Suprapubic skin (tissue), 4 donors: ENCODE measurements at regions not wholly inside any gene's neighbourhood (a gene's known extent, or its start where the extent isn't known, plus 50 kb on each side); places are given as distances from the start of the nearest gene placed in this dataset.

Source experiments
- DNase-seq, 2 donors: peaks; one replicate each; pipeline ENCODE4 v3.0.0-alpha.2; 2019; ENCODE audit warnings: low spot score in 2 of 2
- H3K27ac ChIP-seq: fragments of 200-600 bp; sonication (generic); one replicate; pipeline ENCODE4 v1.5.1; 2019
- H3K27me3 ChIP-seq: fragments of 200-600 bp; sonication (generic); one replicate; pipeline ENCODE4 v1.5.1; 2019
- H3K36me3 ChIP-seq: fragments of 200-600 bp; sonication (generic); one replicate; pipeline ENCODE4 v1.5.1; 2019
- H3K4me1 ChIP-seq: fragments of 200-600 bp; sonication (generic); one replicate; pipeline ENCODE4 v1.5.1; 2019
- H3K4me3 ChIP-seq: fragments of 200-600 bp; sonication (generic); one replicate; pipeline ENCODE4 v1.5.1; 2019; ENCODE audit warnings: mild to moderate bottlenecking
- H3K9me3 ChIP-seq: fragments of 200-600 bp; sonication (generic); one replicate; pipeline ENCODE4 v1.5.1; 2019
- CTCF ChIP-seq, 2 donors: fragments of 200-600 bp in 1 of 2; fragments of 450-650 bp in 1 of 2; sonication (generic) in 1 of 2; IDR thresholded peaks; one replicate each; pipeline ENCODE4 v1.5.1; 2016 to 2019; ENCODE audit warnings: antibody characterized with exemption in 2 of 2, mild to moderate bottlenecking in 1 of 2, moderate library complexity in 1 of 2
- EP300 ChIP-seq: sonication (generic); formaldehyde crosslinking; IDR thresholded peaks from one replicate; pipeline ENCODE4 v1.6.1; 2017; ENCODE audit warnings: antibody characterized with exemption
- POLR2A ChIP-seq, 2 donors: fragments of 450-650 bp; IDR thresholded peaks; one replicate each; pipeline ENCODE4 v1.6.1; 2017; ENCODE audit warnings: antibody characterized with exemption in 2 of 2, mild to moderate bottlenecking in 2 of 2, moderate library complexity in 2 of 2
- POLR2AphosphoS5 ChIP-seq, 3 donors: sonication (generic); formaldehyde crosslinking; IDR thresholded peaks; one replicate each; pipeline ENCODE4 v1.6.1; 2017; ENCODE audit warnings: antibody characterized with exemption in 3 of 3
- WGBS: methylation state at CpG from one replicate; pipeline ENCODE4 v1.1.5; 2018; 5-methylcytosine and 5-hydroxymethylcytosine counted together

GRCh38 chr11:29679996-29680395, 336.8 kb downstream of the KCNA4 start:
- Histone ChIP-seq H3K36me3 (no peaks in the 10 kb centered on the region), H3K27me3 (no peaks in the 10 kb centered on the region), H3K27ac (no peak overlapping the region), H3K4me3 (no peak overlapping the region), H3K4me1 (no peaks in the 10 kb centered on the region), H3K9me3 (no peaks in the 10 kb centered on the region)
- no peak for DNase-seq
- 82% methylated on average over 3 of the region's 3 CpGs for WGBS
- TF ChIP-seq EP300, result no peak

GRCh38 chr11:29676993-29677392, 339.8 kb downstream of the KCNA4 start:
- Histone ChIP-seq H3K9me3 (no peaks in the 10 kb centered on the region), H3K4me1 (no peaks in the 10 kb centered on the region), H3K4me3 (no peak overlapping the region), H3K36me3 (no peaks in the 10 kb centered on the region), H3K27ac (no peak overlapping the region), H3K27me3 (no peaks in the 10 kb centered on the region)
- DNase-seq, result no peak
- TF ChIP-seq POLR2A (IDR thresholded peaks at IDR 0.05) (no peak), POLR2AphosphoS5 (IDR thresholded peaks at IDR 0.05) (no peak)

- H3K9me3 ChIP-seq, result peaks cover 4% of the 10 kb centered on the region
- H3K4me1 ChIP-seq, result no peaks in the 10 kb centered on the region
- no peak overlapping the region for H3K27ac ChIP-seq
- DNase-seq, result no peak
- 70% methylated on average over 5 of the region's 5 CpGs for WGBS
- H3K27me3 ChIP-seq, result no peaks in the 10 kb centered on the region
- no peak for TF ChIP-seq POLR2AphosphoS5 (IDR thresholded peaks at IDR 0.05)
- TF ChIP-seq POLR2A (IDR thresholded peaks at IDR 0.05), result no peak
- no peak for TF ChIP-seq EP300
- no peak for TF ChIP-seq CTCF (IDR thresholded peaks at IDR 0.05)
- no peak overlapping the region for H3K4me3 ChIP-seq
- H3K36me3 ChIP-seq, result no peaks in the 10 kb centered on the region
These were observed 347.5 kb downstream of the KCNA4 start for GRCh38 chr11:29669310-29669709.

GRCh38 chr11:29657709-29658108, 359.1 kb downstream of the KCNA4 start:
- no peaks in the 10 kb centered on the region for H3K36me3 ChIP-seq
- no peak overlapping the region for H3K4me3 ChIP-seq
- no peak overlapping the region for H3K27ac ChIP-seq
- H3K9me3 ChIP-seq, result no peaks in the 10 kb centered on the region
- no peaks in the 10 kb centered on the region for H3K27me3 ChIP-seq
- H3K4me1 ChIP-seq, result no peaks in the 10 kb centered on the region
- DNase-seq, result no peak
- TF ChIP-seq EP300 (no peak), POLR2A (IDR thresholded peaks at IDR 0.05) (no peak), POLR2AphosphoS5 (IDR thresholded peaks at IDR 0.05) (no peak), CTCF (IDR thresholded peaks at IDR 0.05) (no peak)
- 80% methylated on average over 2 of the region's 2 CpGs for WGBS

- H3K4me1 ChIP-seq, result no peaks in the 10 kb centered on the region
- TF ChIP-seq EP300 (no peak), POLR2AphosphoS5 (IDR thresholded peaks at IDR 0.05) (no peak), POLR2A (IDR thresholded peaks at IDR 0.05) (no peak), CTCF (IDR thresholded peaks at IDR 0.05) (no peak)
- DNase-seq, result no peak
- no peaks in the 10 kb centered on the region for H3K9me3 ChIP-seq
- whole genome bisulfite sequencing, result 65% methylated on average over 3 of the region's 3 CpGs
- H3K27ac ChIP-seq, result no peak overlapping the region
- H3K27me3 ChIP-seq, result no peaks in the 10 kb centered on the region
- no peaks in the 10 kb centered on the region for H3K36me3 ChIP-seq
- no peak overlapping the region for H3K4me3 ChIP-seq
These were observed 360.2 kb downstream of the KCNA4 start for GRCh38 chr11:29656597-29656996.

- no peak overlapping the region for H3K4me3 ChIP-seq
- no peaks in the 10 kb centered on the region for H3K27me3 ChIP-seq
- TF ChIP-seq POLR2AphosphoS5 (IDR thresholded peaks at IDR 0.05), result no peak
- TF ChIP-seq POLR2A (IDR thresholded peaks at IDR 0.05), result no peak
- no peak for TF ChIP-seq CTCF (IDR thresholded peaks at IDR 0.05)
- TF ChIP-seq EP300, result no peak
- 100% methylated on average over 1 of the region's 1 CpG for WGBS
- no peaks in the 10 kb centered on the region for H3K36me3 ChIP-seq
- H3K9me3 ChIP-seq, result no peaks in the 10 kb centered on the region
- H3K4me1 ChIP-seq, result no peaks in the 10 kb centered on the region
- no peak overlapping the region for H3K27ac ChIP-seq
- DNase-seq, result no peak
These were observed 371.5 kb downstream of the KCNA4 start for GRCh38 chr11:29645373-29645772.
